ENCODE measurements at regions not wholly inside any gene's neighbourhood (a gene's known extent, or its start where the extent isn't known, plus 50 kb on each side); places are given as distances from the start of the nearest gene placed in this dataset.
A peak's percentile ranks its signal among the peaks of the same experiment; 100 is the strongest.

GRCh38 chr9:78599926-78600325 is 303.0 kb downstream of the PSAT1 start:
- DNase-seq (ENCODE audit: low read depth, low spot score) = no peak

- DNase-seq (ENCODE audit: low read depth, low spot score) = peak; percentile 33
These were observed 305.1 kb downstream of the PSAT1 start for GRCh38 chr9:78601957-78602565.

- DNase-seq (ENCODE audit: low read depth, low spot score) = no peak
These were observed 308.4 kb downstream of the PSAT1 start for GRCh38 chr9:78605041-78606000.

- DNase-seq (ENCODE audit: low read depth, low spot score) = no peak
These were observed 309.1 kb downstream of the PSAT1 start for GRCh38 chr9:78606001-78606379.

GRCh38 chr9:78607853-78608252 is 310.9 kb downstream of the PSAT1 start:
- no peak for DNase-seq (ENCODE audit: low read depth, low spot score)

GRCh38 chr9:78609450-78609849 is 312.5 kb downstream of the PSAT1 start:
- no peak for DNase-seq (ENCODE audit: low read depth, low spot score)

- no peak for DNase-seq (ENCODE audit: low read depth, low spot score)
These were observed 315.2 kb downstream of the PSAT1 start for GRCh38 chr9:78612091-78612490.

- no peak for DNase-seq (ENCODE audit: low read depth, low spot score)
These were observed 316.1 kb downstream of the PSAT1 start for GRCh38 chr9:78613006-78613405.

GRCh38 chr9:78614892-78615291 is 318.0 kb downstream of the PSAT1 start:
- no peak for DNase-seq (ENCODE audit: low read depth, low spot score)

GRCh38 chr9:78615372-78615771 is 318.4 kb downstream of the PSAT1 start:
- DNase-seq (ENCODE audit: low read depth, low spot score) = no peak

GRCh38 chr9:78618735-78619134 is 321.8 kb downstream of the PSAT1 start:
- DNase-seq (ENCODE audit: low read depth, low spot score) = no peak

- DNase-seq (ENCODE audit: low read depth, low spot score) = no peak
These were observed 323.4 kb downstream of the PSAT1 start for GRCh38 chr9:78620303-78620702.

GRCh38 chr9:78620764-78621163 is 323.8 kb downstream of the PSAT1 start:
- no peak for DNase-seq (ENCODE audit: low read depth, low spot score)

- DNase-seq (ENCODE audit: low read depth, low spot score) = no peak
These were observed 325.2 kb downstream of the PSAT1 start for GRCh38 chr9:78622126-78622525.

GRCh38 chr9:78626971-78627370 is 330.0 kb downstream of the PSAT1 start:
- no peak for DNase-seq (ENCODE audit: low read depth, low spot score)

GRCh38 chr9:78630966-78631365 is 334.0 kb downstream of the PSAT1 start:
- DNase-seq (ENCODE audit: low read depth, low spot score) = no peak

GRCh38 chr9:78640728-78641127 is 343.8 kb downstream of the PSAT1 start:
- no peak for DNase-seq (ENCODE audit: low read depth, low spot score)

- no peak for DNase-seq (ENCODE audit: low read depth, low spot score)
These were observed 347.4 kb downstream of the PSAT1 start for GRCh38 chr9:78644359-78644758.

GRCh38 chr9:78654324-78654723 is 357.4 kb downstream of the PSAT1 start:
- DNase-seq (ENCODE audit: low read depth, low spot score) = no peak

GRCh38 chr9:78663369-78663768 is 366.4 kb downstream of the PSAT1 start:
- DNase-seq (ENCODE audit: low read depth, low spot score) = no peak

- no peak for DNase-seq (ENCODE audit: low read depth, low spot score)
These were observed 367.4 kb downstream of the PSAT1 start for GRCh38 chr9:78664370-78664769.

GRCh38 chr9:78666818-78667414 is 370.0 kb downstream of the PSAT1 start:
- DNase-seq (ENCODE audit: low read depth, low spot score) = no peak
